ENCODE measurements at regions not wholly inside any gene's neighbourhood (a gene's known extent, or its start where the extent isn't known, plus 50 kb on each side); places are given as distances from the start of the nearest gene placed in this dataset.

GRCh38 chr3:23685541-23686258 is 120.1 kb upstream of the UBE2E1 start:
- TF ChIP-seq EP300 (IDR thresholded peaks at IDR 0.05), result no peak
- no peak for TF ChIP-seq CTCF (IDR thresholded peaks at IDR 0.05)
- no peak for TF ChIP-seq POLR2A (IDR thresholded peaks at IDR 0.05)
- TF ChIP-seq POLR2AphosphoS5 (IDR thresholded peaks at IDR 0.05), result peak; percentile 82
- H3K36me3 ChIP-seq, result no peaks in the 10 kb centered on the region
- H3K4me1 ChIP-seq, result peaks cover 0 to 15% (median 10%) of the 10 kb centered on the region in 3 donors
- no peak overlapping the region for H3K4me3 ChIP-seq
- H3K9me3 ChIP-seq, result peaks cover 0 to 8% (median 0%) of the 10 kb centered on the region in 3 donors
- H3K27me3 ChIP-seq, result no peaks in the 10 kb centered on the region
- WGBS, 2 donors (ENCODE audit: low coverage in 1 of 2), result 34 to 46% methylated on average over 4 to 6 of the region's 9 CpGs
- ATAC-seq, result peak; percentile 94
- H3K27ac ChIP-seq, result peak overlapping the region in 3 of 4 donors; percentile 22 to 58 (median 46)

GRCh38 chr3:23686519-23686918 is 119.2 kb upstream of the UBE2E1 start:
- peaks cover 0 to 8% (median 0%) of the 10 kb centered on the region in 3 donors for H3K9me3 ChIP-seq
- TF ChIP-seq POLR2AphosphoS5 (IDR thresholded peaks at IDR 0.05), result no peak
- TF ChIP-seq EP300 (IDR thresholded peaks at IDR 0.05), result no peak

GRCh38 chr3:23691357-23691895 is 114.3 kb upstream of the UBE2E1 start:
- no peaks in the 10 kb centered on the region for H3K27me3 ChIP-seq
- no peak overlapping the region for H3K4me3 ChIP-seq
- H3K9me3 ChIP-seq, result peaks cover 0 to 8% (median 0%) of the 10 kb centered on the region in 3 donors
- H3K4me1 ChIP-seq, result peaks cover 0 to 8% (median 4%) of the 10 kb centered on the region in 3 donors
- TF ChIP-seq POLR2AphosphoS5 (IDR thresholded peaks at IDR 0.05) (no peak), CTCF (IDR thresholded peaks at IDR 0.05) (no peak), POLR2A (IDR thresholded peaks at IDR 0.05) (no peak), EP300 (IDR thresholded peaks at IDR 0.05) (no peak)
- ATAC-seq, result no peak
- H3K27ac ChIP-seq, result no peak overlapping the region
- no peaks in the 10 kb centered on the region for H3K36me3 ChIP-seq
- 89 to 92% methylated on average over 4 of the region's 5 CpGs for WGBS, 2 donors (ENCODE audit: low coverage in 1 of 2)

More at GRCh38 chr3:23686519-23686918, 119.2 kb upstream of the UBE2E1 start:
- Histone ChIP-seq H3K4me1 (peaks cover 0 to 15% (median 10%) of the 10 kb centered on the region in 3 donors), H3K36me3 (no peaks in the 10 kb centered on the region), H3K27me3 (no peaks in the 10 kb centered on the region), H3K27ac (peak overlapping the region in 1 of 4 donors; percentile 58), H3K4me3 (no peak overlapping the region)
- WGBS, 2 donors (ENCODE audit: low coverage in 1 of 2), result 80 to 100% methylated on average over 1 of the region's 3 CpGs
- no peak for ATAC-seq

GRCh38 chr3:23696842-23697241 is 108.9 kb upstream of the UBE2E1 start:
- ATAC-seq, result no peak
- Histone ChIP-seq H3K4me3 (no peak overlapping the region), H3K27me3 (no peaks in the 10 kb centered on the region), H3K4me1 (no peaks in the 10 kb centered on the region), H3K27ac (no peak overlapping the region), H3K36me3 (no peaks in the 10 kb centered on the region), H3K9me3 (no peaks in the 10 kb centered on the region)
- 48 to 65% methylated on average over 2 of the region's 2 CpGs for WGBS, 2 donors (ENCODE audit: low coverage in 1 of 2)
- TF ChIP-seq POLR2AphosphoS5 (IDR thresholded peaks at IDR 0.05), result no peak
- TF ChIP-seq EP300 (IDR thresholded peaks at IDR 0.05), result no peak
- TF ChIP-seq CTCF (IDR thresholded peaks at IDR 0.05), result no peak
- TF ChIP-seq POLR2A (IDR thresholded peaks at IDR 0.05), result no peak

- Histone ChIP-seq H3K9me3 (no peaks in the 10 kb centered on the region), H3K27me3 (no peaks in the 10 kb centered on the region), H3K4me1 (no peaks in the 10 kb centered on the region), H3K36me3 (no peaks in the 10 kb centered on the region), H3K27ac (no peak overlapping the region), H3K4me3 (no peak overlapping the region)
- TF ChIP-seq POLR2A (IDR thresholded peaks at IDR 0.05) (no peak), EP300 (IDR thresholded peaks at IDR 0.05) (no peak), POLR2AphosphoS5 (IDR thresholded peaks at IDR 0.05) (no peak), CTCF (IDR thresholded peaks at IDR 0.05) (no peak)
- 82% methylated on average over 6 of the region's 9 CpGs; no CpG with 5 or more reads in 1 of the 2 donors for WGBS, 2 donors (ENCODE audit: low coverage in 1 of 2)
- no peak for ATAC-seq
Measured at GRCh38 chr3:23697416-23697815, 108.3 kb upstream of the UBE2E1 start.
